ENCODE measurements at regions not wholly inside any gene's neighbourhood (a gene's known extent, or its start where the extent isn't known, plus 50 kb on each side); places are given as distances from the start of the nearest gene placed in this dataset.

- ATAC-seq (no peak), DNase-seq (no peak)
- Histone ChIP-seq H3K9me3 (peaks cover 0 to 22% (median 0%) of the 10 kb centered on the region in 11 donors), H3K4me3 (no peak overlapping the region), H3K27me3 (no peaks in the 10 kb centered on the region), H3K4me1 (peaks cover 0 to 13% (median 0%) of the 10 kb centered on the region in 9 donors), H3K36me3 (no peaks in the 10 kb centered on the region), H3K27ac (no peak overlapping the region)
- whole genome bisulfite sequencing, 2 donors: 80 to 95% methylated on average over 3 of the region's 3 CpGs
- TF ChIP-seq CTCF (IDR thresholded peaks at IDR 0.05): no peak
- intact Hi-C loops (cut with DNase I): no loop called here
Measured at GRCh38 chrX:148380107-148380506, 120.3 kb upstream of the AFF2 start.

- DNase-seq (no peak), ATAC-seq (no peak)
- peaks cover 0 to 18% (median 0%) of the 10 kb centered on the region in 11 donors for H3K9me3 ChIP-seq
- no peaks in the 10 kb centered on the region for H3K36me3 ChIP-seq
- H3K4me1 ChIP-seq: peaks cover 0 to 13% (median 0%) of the 10 kb centered on the region in 9 donors
- H3K4me3 ChIP-seq: peak overlapping the region in 2 of 10 donors; percentile 12 to 33
- 46 to 48% methylated on average over 9 of the region's 9 CpGs for WGBS, 2 donors
- intact Hi-C loops (cut with DNase I): no loop called here
- no peak for TF ChIP-seq CTCF (IDR thresholded peaks at IDR 0.05)
- H3K27ac ChIP-seq: peak overlapping the region in 1 of 10 donors; percentile 67
- H3K27me3 ChIP-seq: no peaks in the 10 kb centered on the region
Measured at GRCh38 chrX:148380650-148381561, 119.5 kb upstream of the AFF2 start.

GRCh38 chrX:148381603-148382002 is 118.8 kb upstream of the AFF2 start:
- Histone ChIP-seq H3K27ac (peak overlapping the region in 1 of 10 donors; percentile 67), H3K36me3 (no peaks in the 10 kb centered on the region), H3K4me3 (peak overlapping the region in 1 of 10 donors; percentile 33), H3K9me3 (peaks cover 0 to 11% (median 0%) of the 10 kb centered on the region in 11 donors), H3K27me3 (no peaks in the 10 kb centered on the region), H3K4me1 (peaks cover 0 to 13% (median 0%) of the 10 kb centered on the region in 9 donors)
- WGBS, 2 donors: 59 to 68% methylated on average over 2 of the region's 2 CpGs
- ATAC-seq: no peak
- intact Hi-C loops (cut with DNase I): no loop called here
- DNase-seq: no peak
- TF ChIP-seq CTCF (IDR thresholded peaks at IDR 0.05): no peak

DNA sequence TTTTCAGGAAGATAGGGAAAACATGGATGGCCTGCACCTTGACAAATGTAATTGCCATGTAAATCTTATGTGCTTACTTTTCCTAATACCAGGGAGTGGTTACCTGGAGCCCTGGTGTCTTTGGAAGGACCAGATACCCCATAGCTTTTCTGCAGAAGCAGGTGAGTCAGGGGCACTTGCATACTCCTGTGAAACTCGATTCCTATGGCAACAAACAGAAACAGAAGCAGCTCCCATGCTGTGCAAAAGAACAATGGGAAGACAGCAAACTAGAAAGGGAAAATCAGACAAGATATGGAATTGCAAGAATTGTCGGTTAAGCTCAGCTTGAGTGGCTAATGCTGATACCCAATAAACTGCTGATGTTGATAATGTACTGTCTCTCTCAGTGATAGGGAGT is 117.4 kb upstream of the AFF2 start:
- intact Hi-C loops (cut with DNase I): no loop called here
- Histone ChIP-seq H3K9me3 (peaks cover 0 to 5% (median 0%) of the 10 kb centered on the region in 11 donors), H3K27me3 (no peaks in the 10 kb centered on the region), H3K27ac (no peak overlapping the region), H3K4me1 (peaks cover 0 to 13% (median 0%) of the 10 kb centered on the region in 9 donors), H3K36me3 (no peaks in the 10 kb centered on the region), H3K4me3 (no peak overlapping the region)
- TF ChIP-seq CTCF (IDR thresholded peaks at IDR 0.05): no peak
- ATAC-seq (no peak), DNase-seq (no peak)
- 44 to 49% methylated on average over 2 of the region's 2 CpGs for WGBS, 2 donors

All from heart right ventricle (tissue), 16 donors.